Liver (tissue), 8 donors: ENCODE measurements at regions not wholly inside any gene's neighbourhood (a gene's known extent, or its start where the extent isn't known, plus 50 kb on each side); places are given as distances from the start of the nearest gene placed in this dataset.

Source experiments
- DNase-seq: peaks from one replicate; pipeline ENCODE4 v3.0.0-alpha.2; 2017; ENCODE audit warnings: low spot score
- H3K27ac ChIP-seq, 2 donors: one replicate each; pipeline ENCODE4 v1.7.0; 2013; ENCODE audit warnings: inconsistent platforms in 2 of 2, low read length in 2 of 2, control low read depth in 1 of 2, low read depth in 1 of 2, mild to moderate bottlenecking in 1 of 2
- H3K27me3 ChIP-seq, 4 donors: one replicate each; pipeline versions ENCODE4 v1.6.1 to v1.7.0; 2013; ENCODE audit warnings: low read length in 3 of 4, inconsistent platforms in 1 of 4, mild to moderate bottlenecking in 1 of 4, moderate library complexity in 1 of 4; ENCODE audit not compliant: control insufficient read depth in 4 of 4, insufficient read depth in 4 of 4
- H3K36me3 ChIP-seq, 4 donors: one replicate each; pipeline versions ENCODE4 v1.6.1 to v1.7.0; 2013; ENCODE audit warnings: low read length in 3 of 4, mild to moderate bottlenecking in 3 of 4, low read depth in 1 of 4, moderate library complexity in 1 of 4; ENCODE audit not compliant: control insufficient read depth in 4 of 4, insufficient read depth in 3 of 4
- H3K4me1 ChIP-seq, 4 donors: one replicate each; pipeline versions ENCODE4 v1.6.1 to v1.7.0; 2013; ENCODE audit warnings: low read length in 3 of 4, mild to moderate bottlenecking in 3 of 4, moderate library complexity in 1 of 4; ENCODE audit not compliant: control insufficient read depth in 4 of 4, insufficient read depth in 4 of 4
- H3K4me3 ChIP-seq, 3 donors: one replicate each; pipeline versions ENCODE4 v1.6.1 to v1.7.0; 2013; ENCODE audit warnings: low read length in 3 of 3, control low read depth in 1 of 3, low read depth in 1 of 3, mild to moderate bottlenecking in 1 of 3
- H3K9ac ChIP-seq, 2 donors: one replicate each; pipeline ENCODE4 v1.7.0; 2013; ENCODE audit warnings: low read length in 2 of 2, mild to moderate bottlenecking in 2 of 2, moderate library complexity in 2 of 2, control low read depth in 1 of 2, low read depth in 1 of 2
- H3K9me3 ChIP-seq, 4 donors: one replicate each; pipeline versions ENCODE4 v1.6.1 to v1.7.0; 2013; ENCODE audit warnings: low read length in 3 of 4; ENCODE audit not compliant: control insufficient read depth in 4 of 4
- ATF3 ChIP-seq: IDR thresholded peaks from 2 replicates; pipeline ENCODE4 v1.6.1; 2016; ENCODE audit warnings: antibody characterized with exemption
- CTCF ChIP-seq: fragments of 150-350 bp; IDR thresholded peaks from 2 replicates; pipeline ENCODE4 v1.5.1; 2017; ENCODE audit warnings: improper control_type of control experiment, low read depth, low read length; ENCODE audit not compliant: missing input control
- EGR1 ChIP-seq, 2 donors: IDR thresholded peaks; 2 replicates each; pipeline ENCODE4 v1.6.1; 2016 to 2018; ENCODE audit warnings: antibody characterized with exemption in 2 of 2, low read depth in 2 of 2
- FOXA2 ChIP-seq: IDR thresholded peaks from 2 replicates; pipeline ENCODE4 v1.6.1; 2016; ENCODE audit warnings: antibody characterized with exemption
- HNF4A ChIP-seq, 2 donors: conservative IDR thresholded peaks; 2 replicates each; pipeline ENCODE4 v1.6.1; 2016; ENCODE audit warnings: antibody characterized with exemption in 2 of 2, mild to moderate bottlenecking in 2 of 2
- HNF4G ChIP-seq: IDR thresholded peaks from 2 replicates; pipeline ENCODE4 v1.6.1; 2016; ENCODE audit warnings: antibody characterized with exemption
- JUND ChIP-seq, 2 donors: IDR thresholded peaks; 2 replicates each; pipeline ENCODE4 v1.6.1; 2016; ENCODE audit warnings: antibody characterized with exemption in 2 of 2
- MAX ChIP-seq: IDR thresholded peaks from 2 replicates; pipeline ENCODE4 v1.6.1; 2016; ENCODE audit warnings: antibody characterized with exemption
- RAD21 ChIP-seq, 2 donors: IDR thresholded peaks; 2 replicates each; pipeline ENCODE4 v1.6.1; 2016; ENCODE audit warnings: antibody characterized with exemption in 2 of 2, mild to moderate bottlenecking in 2 of 2
- REST ChIP-seq: IDR thresholded peaks from 2 replicates; pipeline ENCODE4 v1.6.1; 2016; ENCODE audit warnings: antibody characterized with exemption, mild to moderate bottlenecking
- RXRA ChIP-seq, 2 donors: IDR thresholded peaks; 2 replicates each; pipeline ENCODE4 v1.6.1; 2017 to 2018; ENCODE audit warnings: antibody characterized with exemption in 2 of 2, mild to moderate bottlenecking in 1 of 2
- SP1 ChIP-seq: IDR thresholded peaks from 2 replicates; pipeline ENCODE4 v1.6.1; 2018; ENCODE audit warnings: antibody characterized with exemption, mild to moderate bottlenecking
- YY1 ChIP-seq: IDR thresholded peaks from 2 replicates; pipeline ENCODE4 v1.6.1; 2016; ENCODE audit warnings: antibody characterized with exemption, mild to moderate bottlenecking
- ZBTB33 ChIP-seq: IDR thresholded peaks from 2 replicates; pipeline ENCODE4 v1.6.1; 2016; ENCODE audit warnings: antibody characterized with exemption
- WGBS: extraction: QIAGEN DNeasy Blood & Tissue Kit; methylation state at CpG from one replicate; pipeline ENCODE4 v1.1.7; 2013; 5-methylcytosine and 5-hydroxymethylcytosine counted together
- donor health status: healthy.
- donor health status: healthy.
- donor health status: healthy.
- donor health status: healthy.
- donor health status: healthy.

GRCh38 chr7:422191-422885, 97.3 kb downstream of the PDGFA start:
- Histone ChIP-seq H3K36me3 (no peaks in the 10 kb centered on the region), H3K4me3 (no peak overlapping the region), H3K4me1 (no peaks in the 10 kb centered on the region), H3K9ac (no peak overlapping the region), H3K27me3 (no peaks in the 10 kb centered on the region), H3K27ac (no peak overlapping the region), H3K9me3 (peaks cover 1 to 6% (median 4%) of the 10 kb centered on the region in 4 donors)
- no peak for DNase-seq
- WGBS = 89% methylated on average over 33 of the region's 33 CpGs
- no peak for TF ChIP-seq FOXA2
- TF ChIP-seq JUND (IDR thresholded peaks at IDR 0.05) = no peak
- no peak for TF ChIP-seq ZBTB33
- TF ChIP-seq YY1 = no peak

GRCh38 chr7:422886-423225, 96.8 kb downstream of the PDGFA start:
- TF ChIP-seq CTCF (no peak), RXRA (IDR thresholded peaks at IDR 0.05) (no peak), HNF4G (no peak), EGR1 (IDR thresholded peaks at IDR 0.05; ENCODE audit: low read depth in 2 of 2) (no peak), RAD21 (IDR thresholded peaks at IDR 0.05) (no peak), SP1 (no peak), HNF4A (conservative IDR thresholded peaks at IDR 0.05) (no peak), MAX (no peak), REST (no peak), ATF3 (no peak), FOXA2 (no peak), YY1 (no peak)

More at GRCh38 chr7:422886-423225, 96.8 kb downstream of the PDGFA start:
- WGBS = 92% methylated on average over 15 of the region's 15 CpGs
- H3K9ac ChIP-seq = no peak overlapping the region
- DNase-seq = no peak
- H3K27me3 ChIP-seq = no peaks in the 10 kb centered on the region
- peaks cover 0 to 4% (median 1%) of the 10 kb centered on the region in 4 donors for H3K9me3 ChIP-seq
- H3K27ac ChIP-seq = no peak overlapping the region
- no peak overlapping the region for H3K4me3 ChIP-seq
- H3K4me1 ChIP-seq = no peaks in the 10 kb centered on the region
- H3K36me3 ChIP-seq = no peaks in the 10 kb centered on the region
